ENCODE measurements at regions not wholly inside any gene's neighbourhood (a gene's known extent, or its start where the extent isn't known, plus 50 kb on each side); places are given as distances from the start of the nearest gene placed in this dataset.
"Not testable (repeated sequence)": the region's sequence is repeated elsewhere in the genome, so short reads cannot be mapped to it uniquely, and the experiment has no call there.

GRCh38 chr12:11992515-11992914 is 78.2 kb upstream of the BCL2L14 start:
- Histone ChIP-seq H3K36me3 (ENCODE audit: control insufficient read depth in 2 of 2, insufficient read depth in 1 of 2, low read length in 2 of 2) (no peaks in the 10 kb centered on the region), H3K9me3 (ENCODE audit: control insufficient read depth, insufficient read depth, low read depth, low read length) (no peaks in the 10 kb centered on the region), H3K27ac (ENCODE audit: extremely low read depth, low read depth, low read length) (no peak overlapping the region), H3K4me1 (ENCODE audit: control insufficient read depth, insufficient read depth, low read length) (no peaks in the 10 kb centered on the region), H3K4me3 (ENCODE audit: low read depth, low read length) (no peak overlapping the region)
- ChIA-PET CTCF (interaction anchor here (0.7 kb wide), 1 partner anchor 15 kb away, joined by 6 read pairs; no protein-coding TSS in a partner anchor), POLR2A (interaction anchor here (0.7 kb wide), 1 partner anchor 1910 kb away, joined by 3 read pairs; no protein-coding TSS in a partner anchor)
- no peak for TF ChIP-seq ZNF621 (tag by site-specific recombination; IDR thresholded peaks at IDR 0.05)
- TF ChIP-seq ZNF416 (tag by site-specific recombination; IDR thresholded peaks at IDR 0.05): peak; percentile 72; the same call in 1 of the 2 replicates

DNA sequence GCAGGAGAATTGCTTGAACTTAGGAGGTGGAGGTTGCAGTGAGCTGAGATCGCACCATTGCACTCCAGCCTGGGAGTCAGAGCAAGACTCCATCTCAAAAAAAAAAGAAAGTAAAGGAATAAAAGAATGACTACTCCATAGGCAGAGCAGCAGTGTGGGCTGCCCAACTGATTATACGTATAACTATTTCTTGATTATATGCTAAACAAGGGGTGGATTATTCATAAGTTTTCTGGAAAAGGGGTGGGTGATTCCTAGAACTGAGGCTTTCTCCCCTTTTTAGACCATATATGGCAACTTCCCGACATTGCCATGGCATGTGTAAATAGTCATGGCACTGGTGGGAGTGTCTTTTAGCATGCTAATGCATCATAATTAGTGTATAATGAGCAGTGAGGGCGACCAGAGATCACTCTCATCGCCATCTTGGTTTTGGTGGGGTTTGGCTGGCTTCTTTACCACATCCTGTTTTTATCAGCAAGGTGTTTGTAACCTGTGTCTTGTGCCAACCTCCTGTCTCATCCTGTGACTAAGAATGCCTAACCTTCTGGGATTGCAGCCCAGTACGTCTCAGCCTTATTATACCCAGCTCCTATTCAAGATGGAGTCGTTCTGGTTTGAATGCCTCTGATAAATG is 72.3 kb upstream of the BCL2L14 start:
- CTCF ChIA-PET: interaction anchor here (0.7 to 1.0 kb wide), 2 partner anchors 10 to 34 kb away, joined by 3 read pairs; no protein-coding TSS in a partner anchor
- H3K9me3 ChIP-seq (ENCODE audit: control insufficient read depth, insufficient read depth, low read depth, low read length); POLR2A ChIA-PET; H3K4me1 ChIP-seq (ENCODE audit: control insufficient read depth, insufficient read depth, low read length); H3K27ac ChIP-seq (ENCODE audit: extremely low read depth, low read depth, low read length); H3K4me3 ChIP-seq (ENCODE audit: low read depth, low read length); H3K36me3 ChIP-seq (ENCODE audit: control insufficient read depth in 2 of 2, insufficient read depth in 1 of 2, low read length in 2 of 2): not testable (repeated sequence)

- TF ChIP-seq, protein P1, sequence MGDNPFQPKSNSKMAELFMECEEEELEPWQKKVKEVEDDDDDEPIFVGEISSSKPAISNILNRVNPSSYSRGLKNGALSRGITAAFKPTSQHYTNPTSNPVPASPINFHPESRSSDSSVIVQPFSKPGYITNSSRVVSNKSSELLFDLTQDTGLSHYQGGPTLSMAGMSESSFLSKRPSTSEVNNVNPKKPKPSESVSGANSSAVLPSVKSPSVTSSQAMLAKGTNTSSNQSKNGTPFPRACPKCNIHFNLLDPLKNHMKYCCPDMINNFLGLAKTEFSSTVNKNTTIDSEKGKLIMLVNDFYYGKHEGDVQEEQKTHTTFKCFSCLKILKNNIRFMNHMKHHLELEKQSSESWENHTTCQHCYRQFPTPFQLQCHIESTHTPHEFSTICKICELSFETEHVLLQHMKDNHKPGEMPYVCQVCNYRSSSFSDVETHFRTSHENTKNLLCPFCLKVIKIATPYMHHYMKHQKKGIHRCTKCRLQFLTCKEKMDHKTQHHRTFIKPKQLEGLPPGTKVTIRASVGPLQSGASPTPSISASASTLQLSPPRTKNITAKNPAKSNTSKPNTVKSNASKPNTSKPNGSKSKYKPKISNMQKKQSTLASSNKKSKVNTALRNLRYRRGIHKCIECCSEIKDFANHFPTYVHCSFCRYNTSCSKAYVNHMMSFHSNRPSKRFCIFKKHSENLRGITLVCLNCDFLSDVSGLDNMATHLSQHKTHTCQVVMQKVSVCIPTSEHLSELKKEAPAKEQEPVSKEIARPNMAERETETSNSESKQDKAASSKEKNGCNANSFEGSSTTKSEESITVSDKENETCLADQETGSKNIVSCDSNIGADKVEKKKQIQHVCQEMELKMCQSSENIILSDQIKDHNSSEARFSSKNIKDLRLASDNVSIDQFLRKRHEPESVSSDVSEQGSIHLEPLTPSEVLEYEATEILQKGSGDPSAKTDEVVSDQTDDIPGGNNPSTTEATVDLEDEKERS (tag by site-specific recombination; IDR thresholded peaks at IDR 0.05): no peak
- TF ChIP-seq SP7 (tag by site-specific recombination; IDR thresholded peaks at IDR 0.05) (no peak), ZNF600 (tag by site-specific recombination; IDR thresholded peaks at IDR 0.05) (no peak), ZNF423 (tag by site-specific recombination; IDR thresholded peaks at IDR 0.05) (no peak), AEBP2 (tag by site-specific recombination; IDR thresholded peaks at IDR 0.05; ENCODE audit: borderline replicate concordance) (no peak), ZNF362 (tag by site-specific recombination; IDR thresholded peaks at IDR 0.05) (no peak)
- TF ChIP-seq, protein P2, sequence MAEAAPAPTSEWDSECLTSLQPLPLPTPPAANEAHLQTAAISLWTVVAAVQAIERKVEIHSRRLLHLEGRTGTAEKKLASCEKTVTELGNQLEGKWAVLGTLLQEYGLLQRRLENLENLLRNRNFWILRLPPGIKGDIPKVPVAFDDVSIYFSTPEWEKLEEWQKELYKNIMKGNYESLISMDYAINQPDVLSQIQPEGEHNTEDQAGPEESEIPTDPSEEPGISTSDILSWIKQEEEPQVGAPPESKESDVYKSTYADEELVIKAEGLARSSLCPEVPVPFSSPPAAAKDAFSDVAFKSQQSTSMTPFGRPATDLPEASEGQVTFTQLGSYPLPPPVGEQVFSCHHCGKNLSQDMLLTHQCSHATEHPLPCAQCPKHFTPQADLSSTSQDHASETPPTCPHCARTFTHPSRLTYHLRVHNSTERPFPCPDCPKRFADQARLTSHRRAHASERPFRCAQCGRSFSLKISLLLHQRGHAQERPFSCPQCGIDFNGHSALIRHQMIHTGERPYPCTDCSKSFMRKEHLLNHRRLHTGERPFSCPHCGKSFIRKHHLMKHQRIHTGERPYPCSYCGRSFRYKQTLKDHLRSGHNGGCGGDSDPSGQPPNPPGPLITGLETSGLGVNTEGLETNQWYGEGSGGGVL (tag by site-specific recombination; IDR thresholded peaks at IDR 0.05): no peak
- no peaks in the 10 kb centered on the region for H3K4me1 ChIP-seq (ENCODE audit: control insufficient read depth, insufficient read depth, low read length)
- ChIA-PET POLR2A (no interaction called here), CTCF (interaction anchor here (0.9 to 1.0 kb wide), 2 partner anchors 10 to 417 kb away, joined by 3 read pairs; no protein-coding TSS in a partner anchor)
- no peak overlapping the region for H3K27ac ChIP-seq (ENCODE audit: extremely low read depth, low read depth, low read length)
- no peak overlapping the region for H3K4me3 ChIP-seq (ENCODE audit: low read depth, low read length)
- H3K9me3 ChIP-seq (ENCODE audit: control insufficient read depth, insufficient read depth, low read depth, low read length): no peaks in the 10 kb centered on the region
- H3K36me3 ChIP-seq (ENCODE audit: control insufficient read depth in 2 of 2, insufficient read depth in 1 of 2, low read length in 2 of 2): no peaks in the 10 kb centered on the region
Measured at GRCh38 chr12:11998944-11999315, 71.8 kb upstream of the BCL2L14 start.
